ENCODE measurements at regions not wholly inside any gene's neighbourhood (a gene's known extent, or its start where the extent isn't known, plus 50 kb on each side); places are given as distances from the start of the nearest gene placed in this dataset.

- no peak for TF ChIP-seq EZH2phosphoT487 (IDR thresholded peaks at IDR 0.05; ENCODE audit: borderline replicate concordance)
- TF ChIP-seq, protein P1, sequence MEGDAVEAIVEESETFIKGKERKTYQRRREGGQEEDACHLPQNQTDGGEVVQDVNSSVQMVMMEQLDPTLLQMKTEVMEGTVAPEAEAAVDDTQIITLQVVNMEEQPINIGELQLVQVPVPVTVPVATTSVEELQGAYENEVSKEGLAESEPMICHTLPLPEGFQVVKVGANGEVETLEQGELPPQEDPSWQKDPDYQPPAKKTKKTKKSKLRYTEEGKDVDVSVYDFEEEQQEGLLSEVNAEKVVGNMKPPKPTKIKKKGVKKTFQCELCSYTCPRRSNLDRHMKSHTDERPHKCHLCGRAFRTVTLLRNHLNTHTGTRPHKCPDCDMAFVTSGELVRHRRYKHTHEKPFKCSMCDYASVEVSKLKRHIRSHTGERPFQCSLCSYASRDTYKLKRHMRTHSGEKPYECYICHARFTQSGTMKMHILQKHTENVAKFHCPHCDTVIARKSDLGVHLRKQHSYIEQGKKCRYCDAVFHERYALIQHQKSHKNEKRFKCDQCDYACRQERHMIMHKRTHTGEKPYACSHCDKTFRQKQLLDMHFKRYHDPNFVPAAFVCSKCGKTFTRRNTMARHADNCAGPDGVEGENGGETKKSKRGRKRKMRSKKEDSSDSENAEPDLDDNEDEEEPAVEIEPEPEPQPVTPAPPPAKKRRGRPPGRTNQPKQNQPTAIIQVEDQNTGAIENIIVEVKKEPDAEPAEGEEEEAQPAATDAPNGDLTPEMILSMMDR (conservative IDR thresholded peaks at IDR 0.05; ENCODE audit: low read length): no peak
- Histone ChIP-seq H2AFZ (ENCODE audit: low read length) (no peak overlapping the region), H3K9me2 (replicated peaks; ENCODE audit: low read depth, low read length) (no peaks in the 10 kb centered on the region), H3K9me3 (ENCODE audit: insufficient read depth, low read depth, low read length) (no peaks in the 10 kb centered on the region), H3F3A (ENCODE audit: low read depth) (no peaks in the 10 kb centered on the region), H4K20me1 (ENCODE audit: insufficient read depth, low read length, poor library complexity, severe bottlenecking) (no peaks in the 10 kb centered on the region), H3K27me3 (ENCODE audit: insufficient read depth, low read length, poor library complexity, severe bottlenecking) (no peaks in the 10 kb centered on the region), H3K36me3 (ENCODE audit: insufficient read depth, low read length) (no peaks in the 10 kb centered on the region), H3K9ac (ENCODE audit: low read depth, low read length, poor library complexity, severe bottlenecking) (no peak overlapping the region), H3K4me3 (ENCODE audit: low read length, poor library complexity, severe bottlenecking) (no peak overlapping the region), H3K4me1 (ENCODE audit: insufficient read depth, low read length, poor library complexity, severe bottlenecking) (no peaks in the 10 kb centered on the region), H3K79me2 (ENCODE audit: insufficient read depth, low read length) (no peaks in the 10 kb centered on the region), H3K4me2 (ENCODE audit: low read depth, low read length, poor library complexity, severe bottlenecking) (no peak overlapping the region)
Observed at GRCh38 chr12:93976024-93976423, 172.4 kb upstream of the PLXNC1 start.

DNA sequence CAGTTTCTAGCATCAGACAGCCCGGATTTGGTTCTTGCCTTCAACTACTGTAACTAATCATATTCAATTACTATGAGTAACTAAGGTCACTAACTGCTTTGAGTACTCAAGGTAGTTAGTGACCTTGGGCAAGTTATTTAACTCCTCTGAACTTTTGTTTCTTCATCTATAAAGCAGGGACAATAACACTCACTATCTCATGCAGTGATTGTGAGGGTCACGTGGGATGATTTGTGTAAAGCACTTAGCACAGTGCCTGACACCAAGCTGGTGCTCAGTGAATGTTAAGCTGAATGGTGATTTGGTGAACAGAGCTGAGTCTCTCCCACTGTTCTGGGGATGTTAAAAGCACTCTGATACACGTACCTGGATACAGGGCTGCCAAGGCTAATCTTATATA lies 171.3 kb upstream of the PLXNC1 start:
- no peaks in the 10 kb centered on the region for H3F3A ChIP-seq (ENCODE audit: low read depth)
- no peaks in the 10 kb centered on the region for H3K36me3 ChIP-seq (ENCODE audit: insufficient read depth, low read length)
- no peak overlapping the region for H3K9ac ChIP-seq (ENCODE audit: low read depth, low read length, poor library complexity, severe bottlenecking)
- H3K4me3 ChIP-seq (ENCODE audit: low read length, poor library complexity, severe bottlenecking): no peak overlapping the region
- H3K4me1 ChIP-seq (ENCODE audit: insufficient read depth, low read length, poor library complexity, severe bottlenecking): no peaks in the 10 kb centered on the region
- no peaks in the 10 kb centered on the region for H3K9me2 ChIP-seq (replicated peaks; ENCODE audit: low read depth, low read length)
- no peaks in the 10 kb centered on the region for H3K79me2 ChIP-seq (ENCODE audit: insufficient read depth, low read length)
- H2AFZ ChIP-seq (ENCODE audit: low read length): no peak overlapping the region
- no peaks in the 10 kb centered on the region for H3K27me3 ChIP-seq (ENCODE audit: insufficient read depth, low read length, poor library complexity, severe bottlenecking)
- no peaks in the 10 kb centered on the region for H4K20me1 ChIP-seq (ENCODE audit: insufficient read depth, low read length, poor library complexity, severe bottlenecking)
- no peak for TF ChIP-seq EZH2phosphoT487 (IDR thresholded peaks at IDR 0.05; ENCODE audit: borderline replicate concordance)
- TF ChIP-seq, protein P1 (conservative IDR thresholded peaks at IDR 0.05; ENCODE audit: low read length): no peak
- H3K4me2 ChIP-seq (ENCODE audit: low read depth, low read length, poor library complexity, severe bottlenecking): no peak overlapping the region
- H3K9me3 ChIP-seq (ENCODE audit: insufficient read depth, low read depth, low read length): no peaks in the 10 kb centered on the region

GRCh38 chr12:93978553-93978952 lies 169.8 kb upstream of the PLXNC1 start:
- Histone ChIP-seq H3K9ac (ENCODE audit: low read depth, low read length, poor library complexity, severe bottlenecking) (no peak overlapping the region), H3K36me3 (ENCODE audit: insufficient read depth, low read length) (no peaks in the 10 kb centered on the region), H3K79me2 (ENCODE audit: insufficient read depth, low read length) (no peaks in the 10 kb centered on the region), H4K20me1 (ENCODE audit: insufficient read depth, low read length, poor library complexity, severe bottlenecking) (no peaks in the 10 kb centered on the region), H3K4me2 (ENCODE audit: low read depth, low read length, poor library complexity, severe bottlenecking) (no peak overlapping the region), H3K9me2 (replicated peaks; ENCODE audit: low read depth, low read length) (no peaks in the 10 kb centered on the region), H3K4me1 (ENCODE audit: insufficient read depth, low read length, poor library complexity, severe bottlenecking) (no peaks in the 10 kb centered on the region), H3K9me3 (ENCODE audit: insufficient read depth, low read depth, low read length) (no peaks in the 10 kb centered on the region), H2AFZ (ENCODE audit: low read length) (no peak overlapping the region), H3K4me3 (ENCODE audit: low read length, poor library complexity, severe bottlenecking) (no peak overlapping the region), H3K27me3 (ENCODE audit: insufficient read depth, low read length, poor library complexity, severe bottlenecking) (no peaks in the 10 kb centered on the region), H3F3A (ENCODE audit: low read depth) (no peaks in the 10 kb centered on the region)
- TF ChIP-seq, protein P1 (conservative IDR thresholded peaks at IDR 0.05; ENCODE audit: low read length): no peak
- no peak for TF ChIP-seq EZH2phosphoT487 (IDR thresholded peaks at IDR 0.05; ENCODE audit: borderline replicate concordance)

All from Loucy (cell line).